Activated naive CD4-positive, alpha-beta T cell treated with anti-CD3 and anti-CD28 coated beads for 36 hours (primary cell): ENCODE measurements at regions not wholly inside any gene's neighbourhood (a gene's known extent, or its start where the extent isn't known, plus 50 kb on each side); places are given as distances from the start of the nearest gene placed in this dataset.
"Not testable (repeated sequence)": the region's sequence is repeated elsewhere in the genome, so short reads cannot be mapped to it uniquely, and the experiment has no call there.

Experiments used
- CTCF ChIA-PET: fragments of 350-600 bp; sonication (Branson Sonifier 250); formaldehyde crosslinking; loops from one replicate; lab custom pipeline; 2021; ENCODE audit warnings: antibody characterized with exemption; lab: Charles Lee
- DNase-seq: peaks from one replicate; pipeline ENCODE4 v3.0.0-alpha.2; 2020
- H3K27ac Mint-ChIP-seq: one replicate; pipeline ENCODE4 v1.8.0; 2021; ENCODE audit warnings: mild to moderate bottlenecking, mixed read lengths
- H3K27me3 Mint-ChIP-seq: one replicate; pipeline ENCODE4 v1.8.0; 2021; ENCODE audit warnings: low read depth, mixed read lengths
- H3K36me3 Mint-ChIP-seq: one replicate; pipeline ENCODE4 v1.8.0; 2021; ENCODE audit warnings: low read depth, mixed read lengths
- H3K4me1 Mint-ChIP-seq: one replicate; pipeline ENCODE4 v1.8.0; 2021; ENCODE audit warnings: low read depth, mixed read lengths
- H3K4me3 Mint-ChIP-seq: one replicate; pipeline ENCODE4 v1.8.0; 2021; ENCODE audit warnings: mild to moderate bottlenecking, moderate library complexity, mixed read lengths
- H3K9me3 Mint-ChIP-seq: one replicate; pipeline ENCODE4 v1.8.0; 2021; ENCODE audit warnings: mixed read lengths
- intact Hi-C: fragments of 100-400 bp; cut with micrococcal nuclease; formaldehyde crosslinking; loops from one replicate; pipeline ENCODE4 v1.15.1; 2023

DNA sequence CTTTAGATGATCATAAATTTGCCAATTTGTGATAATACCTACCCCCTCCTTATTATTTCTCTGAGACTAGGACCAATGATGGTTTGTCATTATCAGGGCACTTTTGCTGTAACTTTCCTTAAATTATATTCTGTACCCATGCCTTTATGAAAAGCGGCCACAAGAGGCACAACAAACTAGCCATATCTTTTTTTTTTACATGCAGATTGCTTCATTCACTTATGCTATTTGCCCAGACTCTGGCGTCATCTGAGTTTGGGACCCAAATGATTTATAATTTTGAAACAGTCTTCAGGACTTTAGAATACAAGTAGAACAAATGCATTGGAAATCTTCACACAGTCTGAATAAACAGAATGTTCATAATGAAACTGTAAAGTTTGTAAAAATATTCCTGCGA, 408.1 kb downstream of the MAT2B start:
- DNase-seq: no peak
- Mint-ChIP-seq H3K4me3 (no peak overlapping the region), H3K36me3 (no peaks in the 10 kb centered on the region), H3K9me3 (no peaks in the 10 kb centered on the region), H3K4me1 (no peaks in the 10 kb centered on the region), H3K27me3 (no peaks in the 10 kb centered on the region), H3K27ac (no peak overlapping the region)
- CTCF ChIA-PET: no interaction called here
- intact Hi-C loops: no loop called here

DNA sequence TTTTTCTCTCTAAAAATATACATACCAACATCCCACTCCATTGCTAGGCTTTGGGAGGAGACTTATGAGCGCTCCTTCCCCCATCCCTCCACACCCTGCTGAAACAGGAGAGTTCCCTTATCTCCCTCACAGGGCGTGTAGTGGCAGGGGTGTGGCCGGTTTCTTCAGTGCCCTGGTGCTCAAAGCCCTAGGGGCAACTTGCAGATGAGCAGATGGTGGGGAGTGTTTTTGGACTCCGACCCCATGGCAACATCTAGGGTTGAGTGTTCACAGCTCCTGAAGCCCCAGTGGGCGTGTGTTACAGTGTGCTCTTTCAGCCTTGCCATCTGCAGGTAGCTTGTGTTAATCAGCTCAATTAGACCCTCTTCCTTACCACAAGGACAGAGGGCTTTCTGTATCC, 409.5 kb downstream of the MAT2B start:
- Mint-ChIP-seq H3K27ac (no peak overlapping the region), H3K4me3 (no peak overlapping the region), H3K9me3 (peaks cover 9% of the 10 kb centered on the region), H3K4me1 (no peaks in the 10 kb centered on the region), H3K27me3 (no peaks in the 10 kb centered on the region), H3K36me3 (no peaks in the 10 kb centered on the region)
- intact Hi-C loops: no loop called here
- DNase-seq: no peak
- CTCF ChIA-PET: no interaction called here

DNA sequence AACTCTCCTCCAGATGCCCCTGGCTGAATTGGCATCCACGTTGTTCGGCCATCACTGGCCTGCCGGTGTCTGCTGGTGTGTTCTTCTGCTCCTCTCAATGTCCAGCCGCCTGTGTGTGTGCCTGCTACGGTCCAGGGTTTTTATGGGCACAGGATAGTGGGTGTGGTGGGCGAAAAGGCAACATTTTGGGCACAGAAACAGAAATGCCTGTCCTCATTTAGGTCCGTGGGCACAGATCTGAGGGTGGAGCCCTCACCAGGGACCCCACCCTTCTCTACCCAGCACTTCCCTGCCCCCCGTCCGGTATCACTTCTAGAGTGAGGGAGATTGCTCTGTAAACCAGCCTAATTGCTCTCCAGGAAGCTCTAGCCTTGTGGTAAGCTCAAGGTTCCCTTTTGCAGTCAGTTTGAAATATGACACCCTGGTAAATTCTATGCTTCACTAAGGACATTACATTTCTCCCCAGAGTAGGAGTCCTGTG, 410.1 kb downstream of the MAT2B start:
- CTCF ChIA-PET: no interaction called here
- H3K27ac Mint-ChIP-seq: no peak overlapping the region
- H3K4me3 Mint-ChIP-seq: no peak overlapping the region

DNA sequence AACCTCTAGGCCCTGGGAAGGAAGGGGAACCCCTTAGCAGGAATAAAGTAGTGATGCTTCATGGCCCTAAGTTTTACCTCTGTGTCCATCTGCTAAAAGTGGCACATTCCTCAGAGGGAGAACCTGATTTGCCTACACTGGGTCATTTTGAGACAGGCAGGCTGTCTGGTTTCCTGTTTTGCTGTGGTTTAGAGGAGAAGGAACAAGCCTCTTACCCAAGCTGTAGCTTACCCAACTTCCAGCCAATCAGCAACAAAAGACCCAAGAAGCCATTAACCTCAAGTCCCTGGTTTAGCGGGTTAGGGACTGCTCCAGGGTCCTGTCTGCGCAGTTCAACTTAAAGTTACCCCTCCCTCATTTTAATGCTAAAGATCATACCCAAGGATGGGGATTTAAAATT, 411.0 kb downstream of the MAT2B start:
- CTCF ChIA-PET: no interaction called here
- H3K4me1 Mint-ChIP-seq: no peaks in the 10 kb centered on the region
- no peak for DNase-seq
- intact Hi-C loops: no loop called here
- no peak overlapping the region for H3K27ac Mint-ChIP-seq
- peaks cover 12% of the 10 kb centered on the region for H3K9me3 Mint-ChIP-seq
- H3K27me3 Mint-ChIP-seq: no peaks in the 10 kb centered on the region
- H3K4me3 Mint-ChIP-seq: no peak overlapping the region
- H3K36me3 Mint-ChIP-seq: no peaks in the 10 kb centered on the region

More for the DNA sequence above, 410.1 kb downstream of the MAT2B start:
- intact Hi-C loops: no loop called here
- Mint-ChIP-seq H3K36me3 (no peaks in the 10 kb centered on the region), H3K4me1 (no peaks in the 10 kb centered on the region), H3K9me3 (peaks cover 9% of the 10 kb centered on the region), H3K27me3 (no peaks in the 10 kb centered on the region)
- DNase-seq: no peak

DNA sequence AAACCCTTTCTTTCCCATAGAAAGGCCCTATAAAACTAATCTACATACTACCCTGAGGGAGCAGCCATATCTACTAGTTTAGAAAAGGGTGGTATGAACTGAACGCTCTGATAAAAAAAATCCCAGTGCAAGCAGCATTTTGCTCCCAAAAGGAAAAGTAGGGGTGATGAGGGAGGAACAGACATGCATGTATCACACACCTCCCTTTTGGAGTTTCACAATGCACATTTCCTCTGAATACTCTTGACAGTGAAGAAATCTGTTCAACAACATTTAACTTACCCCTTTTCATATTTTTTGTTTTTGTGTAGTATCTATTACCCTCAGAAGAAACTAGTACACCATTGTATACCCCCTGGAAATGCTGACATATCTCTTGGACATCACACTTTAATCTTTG, 411.4 kb downstream of the MAT2B start:
- DNase-seq: no peak
- H3K27ac Mint-ChIP-seq: no peak overlapping the region
- H3K4me1 Mint-ChIP-seq: no peaks in the 10 kb centered on the region
- no peaks in the 10 kb centered on the region for H3K36me3 Mint-ChIP-seq
- H3K27me3 Mint-ChIP-seq: no peaks in the 10 kb centered on the region
- peaks cover 12% of the 10 kb centered on the region for H3K9me3 Mint-ChIP-seq
- no peak overlapping the region for H3K4me3 Mint-ChIP-seq
- CTCF ChIA-PET: no interaction called here
- intact Hi-C loops: no loop called here

DNA sequence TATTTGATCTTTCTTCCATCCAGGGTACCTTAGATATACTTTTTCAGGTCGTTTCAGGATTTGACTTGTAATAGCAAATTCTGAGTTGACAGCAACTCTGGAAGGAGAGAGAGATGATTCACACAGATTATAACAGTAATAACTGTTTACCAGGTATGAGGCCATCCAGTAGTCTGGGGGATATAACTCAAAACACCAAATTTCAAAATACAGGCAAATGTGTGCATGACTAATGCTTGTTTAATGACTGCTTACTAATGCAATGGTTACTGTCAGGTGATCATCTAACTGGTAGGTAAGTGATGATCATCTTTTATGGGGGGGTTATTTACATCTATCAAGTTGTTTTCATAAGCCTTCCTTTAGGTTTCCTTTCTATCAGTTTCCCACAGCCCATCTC, 412.3 kb downstream of the MAT2B start:
- intact Hi-C loops: no loop called here
- H3K27ac Mint-ChIP-seq: no peak overlapping the region
- no peak overlapping the region for H3K4me3 Mint-ChIP-seq
- no peaks in the 10 kb centered on the region for H3K27me3 Mint-ChIP-seq
- no peaks in the 10 kb centered on the region for H3K4me1 Mint-ChIP-seq
- CTCF ChIA-PET: no interaction called here
- H3K9me3 Mint-ChIP-seq: peaks cover 12% of the 10 kb centered on the region
- H3K36me3 Mint-ChIP-seq: no peaks in the 10 kb centered on the region
- no peak for DNase-seq

DNA sequence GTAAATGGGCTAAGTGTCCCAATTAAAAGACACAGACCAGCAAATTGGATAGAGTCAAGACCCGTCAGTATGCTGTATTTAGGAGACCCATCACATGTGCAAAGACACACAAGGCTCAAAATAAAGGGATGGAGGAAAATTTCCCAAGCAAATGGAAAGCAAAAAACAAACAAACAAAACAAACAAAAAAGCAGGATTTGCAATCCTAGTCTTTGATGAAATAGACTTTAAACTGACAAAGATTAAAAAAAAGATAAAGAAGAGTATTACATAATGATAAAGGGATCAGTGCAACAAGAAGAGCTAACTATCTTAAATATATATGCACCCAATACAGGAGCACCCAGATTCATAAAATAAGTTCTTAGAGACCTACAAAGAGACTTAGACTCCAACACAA, 429.6 kb downstream of the MAT2B start:
- H3K36me3 Mint-ChIP-seq, H3K4me1 Mint-ChIP-seq, H3K4me3 Mint-ChIP-seq, H3K9me3 Mint-ChIP-seq, CTCF ChIA-PET, H3K27ac Mint-ChIP-seq, DNase-seq, intact Hi-C loops, H3K27me3 Mint-ChIP-seq: not testable (repeated sequence)

DNA sequence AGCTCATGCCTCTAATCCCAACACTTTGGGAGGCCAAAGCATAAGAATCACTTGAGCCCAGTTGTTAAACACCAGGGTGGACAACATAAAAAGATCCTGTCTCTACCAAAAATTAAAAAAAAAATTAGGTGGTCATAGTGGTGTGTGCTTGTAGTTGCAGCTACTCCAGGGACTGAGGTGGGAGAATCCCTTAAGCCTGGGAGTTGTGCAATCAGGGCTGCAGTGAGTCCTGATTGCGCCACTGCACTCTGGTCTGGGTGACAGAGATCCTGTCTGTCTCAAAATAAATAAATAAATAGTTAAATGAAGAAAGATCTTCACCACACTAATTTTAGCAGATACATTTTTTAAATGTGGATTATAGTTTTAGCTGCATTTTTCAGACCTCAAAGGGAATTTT, 433.2 kb downstream of the MAT2B start:
- CTCF ChIA-PET: no interaction called here
- H3K36me3 Mint-ChIP-seq: no peaks in the 10 kb centered on the region
- H3K27ac Mint-ChIP-seq: no peak overlapping the region
- no peaks in the 10 kb centered on the region for H3K27me3 Mint-ChIP-seq
- DNase-seq: no peak
- intact Hi-C loops: no loop called here
- peaks cover 7% of the 10 kb centered on the region for H3K9me3 Mint-ChIP-seq
- H3K4me1 Mint-ChIP-seq: no peaks in the 10 kb centered on the region
- no peak overlapping the region for H3K4me3 Mint-ChIP-seq

DNA sequence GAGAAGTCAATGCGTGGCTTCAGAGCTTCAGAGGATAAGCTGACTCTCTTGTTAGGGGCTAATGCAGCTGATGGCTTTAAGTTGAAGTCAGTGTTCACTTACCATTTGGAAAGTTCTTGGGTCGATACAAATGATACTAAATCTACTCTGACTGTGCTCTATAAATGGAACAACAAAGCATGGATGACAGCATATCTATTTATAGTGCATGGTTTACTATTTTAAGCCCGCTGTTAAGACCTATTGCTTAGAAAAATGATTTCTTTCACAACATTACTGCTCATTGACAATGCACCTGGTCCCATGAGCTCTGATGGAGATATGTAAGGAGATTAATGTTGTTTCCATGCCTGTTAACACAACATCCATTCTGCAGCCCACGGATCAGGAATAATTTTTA, 435.7 kb downstream of the MAT2B start:
- H3K4me3 Mint-ChIP-seq: no peak overlapping the region
- DNase-seq: no peak
- no peak overlapping the region for H3K27ac Mint-ChIP-seq
- H3K27me3 Mint-ChIP-seq: no peaks in the 10 kb centered on the region
- CTCF ChIA-PET: interaction anchor here (0.6 kb wide), 1 partner anchor 387 kb away, joined by 3 read pairs; no protein-coding TSS in a partner anchor
- H3K4me1 Mint-ChIP-seq: no peaks in the 10 kb centered on the region
- intact Hi-C loops: no loop called here
- no peaks in the 10 kb centered on the region for H3K36me3 Mint-ChIP-seq
- no peaks in the 10 kb centered on the region for H3K9me3 Mint-ChIP-seq

DNA sequence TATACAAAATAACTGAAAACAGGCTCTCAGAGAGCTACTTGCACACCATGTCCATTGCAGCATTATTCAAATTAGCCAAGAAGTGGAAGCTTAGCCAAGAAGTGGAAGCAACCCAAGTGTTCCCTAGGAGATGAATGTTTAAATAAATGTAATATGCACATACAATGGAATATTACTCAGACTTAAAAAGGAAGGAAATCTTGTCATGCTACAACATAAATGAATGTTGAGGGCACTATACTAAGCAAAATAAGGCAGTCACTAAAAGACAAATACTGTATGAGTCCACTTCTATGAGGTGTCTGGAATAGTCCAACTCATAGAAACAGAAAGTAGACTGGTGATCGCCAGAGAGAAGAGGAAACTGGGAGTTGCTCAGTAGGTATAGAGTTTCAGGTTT, 438.1 kb downstream of the MAT2B start:
- H3K36me3 Mint-ChIP-seq: no peaks in the 10 kb centered on the region
- H3K27ac Mint-ChIP-seq: no peak overlapping the region
- no peaks in the 10 kb centered on the region for H3K9me3 Mint-ChIP-seq
- intact Hi-C loops: no loop called here
- H3K4me1 Mint-ChIP-seq: no peaks in the 10 kb centered on the region
- CTCF ChIA-PET: no interaction called here
- DNase-seq: no peak
- H3K4me3 Mint-ChIP-seq: no peak overlapping the region
- H3K27me3 Mint-ChIP-seq: no peaks in the 10 kb centered on the region

DNA sequence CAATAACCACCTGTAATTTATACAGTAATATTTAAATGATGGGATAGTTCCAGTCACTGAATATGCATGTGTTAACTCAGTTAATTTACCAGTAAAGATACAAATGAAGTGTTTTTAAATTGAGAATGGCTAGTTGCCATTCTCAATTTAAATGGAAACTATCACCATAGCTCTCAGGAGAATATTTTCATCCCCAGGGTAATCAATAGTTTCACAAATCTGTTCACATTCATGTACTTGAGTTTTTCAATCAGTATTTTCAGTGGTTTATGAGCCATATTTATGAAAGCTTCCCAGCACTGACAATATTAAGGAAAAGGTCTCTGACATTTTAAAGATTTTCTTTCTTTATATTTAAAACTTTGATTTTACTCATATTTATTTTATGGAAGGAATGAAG, 439.3 kb downstream of the MAT2B start:
- intact Hi-C loops: no loop called here
- Mint-ChIP-seq H3K9me3 (no peaks in the 10 kb centered on the region), H3K4me3 (no peak overlapping the region), H3K36me3 (no peaks in the 10 kb centered on the region), H3K27ac (no peak overlapping the region), H3K27me3 (no peaks in the 10 kb centered on the region), H3K4me1 (no peaks in the 10 kb centered on the region)
- CTCF ChIA-PET: interaction anchor here (0.6 kb wide), 1 partner anchor 578 kb away, joined by 3 read pairs; no protein-coding TSS in a partner anchor
- no peak for DNase-seq

DNA sequence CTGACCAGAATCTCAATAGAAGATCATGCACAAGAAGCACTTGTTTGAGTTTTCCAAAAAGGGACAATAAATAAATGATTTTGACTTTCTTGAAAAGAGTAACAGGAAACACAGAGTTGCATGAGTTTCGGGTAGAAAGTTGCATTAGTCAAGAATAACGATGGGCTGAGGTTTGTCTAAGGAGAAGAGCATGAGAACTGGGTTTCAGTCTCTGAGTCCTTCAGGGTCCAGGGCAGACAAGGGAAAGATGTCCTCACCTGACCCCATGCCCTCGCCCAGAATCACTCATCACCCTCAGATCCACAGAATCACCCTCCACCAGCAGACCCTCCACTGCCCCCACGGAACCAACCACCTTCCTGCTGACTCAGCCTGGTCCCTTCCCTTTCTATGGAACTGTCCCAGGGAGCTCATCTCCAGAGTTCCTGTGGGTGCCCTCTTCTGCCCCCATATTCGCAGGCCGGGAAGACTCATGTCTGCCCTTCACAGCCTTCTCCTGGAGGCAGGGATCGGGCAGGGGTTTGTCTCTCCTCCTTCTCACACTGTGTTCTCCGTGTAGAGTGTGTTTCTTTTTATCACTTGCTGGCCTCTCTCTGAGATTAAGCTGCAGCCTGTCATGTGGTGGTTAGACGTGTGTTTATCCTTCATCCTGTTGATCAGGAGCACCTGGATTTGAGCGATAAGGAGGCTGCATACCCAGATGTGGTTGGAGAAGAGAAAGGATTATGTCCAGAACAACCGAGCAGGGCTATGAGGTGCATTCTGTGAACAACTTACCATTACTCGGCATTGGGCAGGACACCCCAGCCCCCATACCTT, 442.6 kb downstream of the MAT2B start:
- no peaks in the 10 kb centered on the region for H3K4me1 Mint-ChIP-seq
- CTCF ChIA-PET: no interaction called here
- no peaks in the 10 kb centered on the region for H3K9me3 Mint-ChIP-seq
- no peak overlapping the region for H3K4me3 Mint-ChIP-seq
- DNase-seq: no peak
- no peaks in the 10 kb centered on the region for H3K36me3 Mint-ChIP-seq
- no peaks in the 10 kb centered on the region for H3K27me3 Mint-ChIP-seq
- intact Hi-C loops: no loop called here
- no peak overlapping the region for H3K27ac Mint-ChIP-seq

DNA sequence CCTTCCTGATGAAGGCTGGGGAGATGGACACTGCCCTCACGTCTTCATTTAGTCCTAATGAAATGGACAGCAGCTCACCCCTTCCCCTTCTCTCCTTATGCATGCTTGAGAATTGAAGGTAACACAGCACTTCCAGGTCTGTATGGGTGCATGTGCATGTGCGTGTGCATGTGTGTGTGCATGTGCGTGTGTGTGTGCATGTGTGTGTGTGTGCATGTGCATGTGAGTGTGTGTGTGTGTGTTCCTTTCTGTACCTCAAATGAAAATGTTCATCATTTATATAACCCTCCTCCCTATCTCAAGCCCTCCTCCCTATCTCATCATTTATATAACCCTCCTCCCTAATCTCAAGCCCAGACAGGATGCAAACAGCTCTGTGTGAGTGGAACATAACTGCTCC, 444.8 kb downstream of the MAT2B start:
- H3K27ac Mint-ChIP-seq: no peak overlapping the region
- CTCF ChIA-PET: interaction anchor here (0.5 kb wide), 1 partner anchor 1406 kb away, joined by 3 read pairs; no protein-coding TSS in a partner anchor
- no peaks in the 10 kb centered on the region for H3K4me1 Mint-ChIP-seq
- intact Hi-C loops: loop anchor here (5.0 kb wide), 1 partner anchor 288 kb away; no protein-coding TSS in a partner anchor
- no peak for DNase-seq
- no peaks in the 10 kb centered on the region for H3K36me3 Mint-ChIP-seq
- H3K9me3 Mint-ChIP-seq: no peaks in the 10 kb centered on the region
- no peak overlapping the region for H3K4me3 Mint-ChIP-seq
- no peaks in the 10 kb centered on the region for H3K27me3 Mint-ChIP-seq
